Adrenal gland (tissue), 9 donors: ENCODE measurements at regions not wholly inside any gene's neighbourhood (a gene's known extent, or its start where the extent isn't known, plus 50 kb on each side); places are given as distances from the start of the nearest gene placed in this dataset.

Source experiments
- DNase-seq, 7 donors: peaks; one replicate each; pipeline ENCODE4 v3.0.0-alpha.2; 2019 to 2020
- H3K27ac ChIP-seq, 5 donors: fragments of 200-600 bp; sonication (generic) in 4 of 5; 1 replicate in 3 of 5; 2 replicates in 2 of 5; pipeline versions ENCODE4 v1.5.1 to v1.8.0; 2016 to 2020; ENCODE audit warnings: mild to moderate bottlenecking in 1 of 5
- H3K27me3 ChIP-seq: fragments of 200-600 bp; 2 replicates; pipeline ENCODE4 v1.8.0; 2021
- H3K36me3 ChIP-seq, 2 donors: fragments of 200-600 bp; replicated peaks in 1 of 2; 1 replicate in 1 of 2; 2 replicates in 1 of 2; pipeline versions ENCODE4 v1.5.1 to v1.8.0; 2018 to 2022
- H3K4me1 ChIP-seq, 2 donors: fragments of 200-600 bp; replicated peaks in 1 of 2; 1 replicate in 1 of 2; 2 replicates in 1 of 2; pipeline versions ENCODE4 v1.5.1 to v1.8.0; 2018 to 2021
- H3K4me3 ChIP-seq, 4 donors: fragments of 200-600 bp; sonication (generic) in 3 of 4; one replicate each; pipeline ENCODE4 v1.5.1; 2016 to 2018
- H3K9me3 ChIP-seq, 3 donors: fragments of 200-600 bp; sonication (generic) in 1 of 3; replicated peaks in 1 of 3; 1 replicate in 2 of 3; 2 replicates in 1 of 3; pipeline versions ENCODE4 v1.5.1 to v1.8.0; 2016 to 2021
- POLR2A ChIP-seq, 2 donors: fragments of 450-650 bp; IDR thresholded peaks; one replicate each; pipeline ENCODE4 v1.6.1; 2017; ENCODE audit warnings: antibody characterized with exemption in 2 of 2, mild to moderate bottlenecking in 2 of 2, moderate library complexity in 1 of 2
- WGBS, 4 donors: extraction: QIAGEN DNeasy Blood & Tissue Kit in 2 of 4; methylation state at CpG; one replicate each; pipeline versions ENCODE4 v1.1.5 to v1.1.7; 2013 to 2017; 5-methylcytosine and 5-hydroxymethylcytosine counted together
- intact Hi-C, 2 donors: fragments of 100-400 bp; cut with DNase I; formaldehyde crosslinking; loops; one replicate each; pipeline versions ENCODE4 v1.14.1 to v1.15.0; 2022 to 2023
- TF ChIP-seq, protein P1 (sequence below), 6 experiments: fragments of 450-650 bp in 4 of 6; fragments of 200-600 bp in 2 of 6; sonication (generic) in 1 of 6; IDR thresholded peaks; 1 replicate in 5 of 6; 2 replicates in 1 of 6; pipeline versions ENCODE4 v1.5.1 to v1.8.0; 2016 to 2021; ENCODE audit warnings: antibody characterized with exemption in 6 of 6, mild to moderate bottlenecking in 2 of 6, moderate library complexity in 1 of 6
- donor health status: healthy with polysubstance abuse.
- donor health status: Bipolar disorder and iron deficiency.
- donor health status: DM: yes; HTN: yes; CAD: no.
- donor health status: DM: no; HTN: no; CAD: no.
- donor health status: DM: no; HTN: no; CAD: no.

DNA sequence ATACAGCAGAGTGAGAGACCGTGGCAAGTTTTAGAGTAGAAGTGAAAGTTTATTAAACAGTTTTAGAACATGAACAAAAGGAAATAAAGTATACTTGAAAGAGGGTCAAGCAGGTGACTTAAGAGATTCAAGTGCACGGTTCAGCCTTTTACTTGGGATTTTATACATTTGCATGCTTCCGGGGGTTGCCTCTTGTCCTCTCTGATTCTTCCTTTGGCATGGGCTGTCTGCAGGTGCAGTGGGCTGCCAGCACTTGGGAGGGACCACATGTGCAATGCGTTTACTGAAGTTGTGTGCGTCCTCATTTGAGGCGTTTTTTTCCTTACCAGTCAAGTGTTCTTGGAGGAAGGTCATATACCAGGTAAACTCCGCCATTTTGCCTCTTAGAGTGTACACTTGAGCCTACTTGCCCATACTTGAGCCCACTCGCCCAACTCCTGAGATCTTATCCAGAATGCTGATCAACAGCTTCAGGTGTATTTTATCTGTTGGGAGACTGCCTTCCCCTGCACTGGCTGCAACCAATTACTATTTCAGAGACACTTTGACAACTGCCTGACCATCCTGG, 195.2 kb downstream of the IRX5 start:
- no peak for DNase-seq
- H3K9me3 ChIP-seq, result no peaks in the 10 kb centered on the region
- intact Hi-C loops, result no loop called here
- TF ChIP-seq POLR2A (IDR thresholded peaks at IDR 0.05), result no peak
- TF ChIP-seq, protein P1, sequence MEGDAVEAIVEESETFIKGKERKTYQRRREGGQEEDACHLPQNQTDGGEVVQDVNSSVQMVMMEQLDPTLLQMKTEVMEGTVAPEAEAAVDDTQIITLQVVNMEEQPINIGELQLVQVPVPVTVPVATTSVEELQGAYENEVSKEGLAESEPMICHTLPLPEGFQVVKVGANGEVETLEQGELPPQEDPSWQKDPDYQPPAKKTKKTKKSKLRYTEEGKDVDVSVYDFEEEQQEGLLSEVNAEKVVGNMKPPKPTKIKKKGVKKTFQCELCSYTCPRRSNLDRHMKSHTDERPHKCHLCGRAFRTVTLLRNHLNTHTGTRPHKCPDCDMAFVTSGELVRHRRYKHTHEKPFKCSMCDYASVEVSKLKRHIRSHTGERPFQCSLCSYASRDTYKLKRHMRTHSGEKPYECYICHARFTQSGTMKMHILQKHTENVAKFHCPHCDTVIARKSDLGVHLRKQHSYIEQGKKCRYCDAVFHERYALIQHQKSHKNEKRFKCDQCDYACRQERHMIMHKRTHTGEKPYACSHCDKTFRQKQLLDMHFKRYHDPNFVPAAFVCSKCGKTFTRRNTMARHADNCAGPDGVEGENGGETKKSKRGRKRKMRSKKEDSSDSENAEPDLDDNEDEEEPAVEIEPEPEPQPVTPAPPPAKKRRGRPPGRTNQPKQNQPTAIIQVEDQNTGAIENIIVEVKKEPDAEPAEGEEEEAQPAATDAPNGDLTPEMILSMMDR (IDR thresholded peaks at IDR 0.05), result no peak
- no peak overlapping the region for H3K4me3 ChIP-seq
- WGBS, 4 donors, result 72 to 85% (median 76%) methylated on average over 8 of the region's 8 CpGs
- H3K4me1 ChIP-seq, result no peaks in the 10 kb centered on the region
- H3K27ac ChIP-seq, result no peak overlapping the region
- no peaks in the 10 kb centered on the region for H3K36me3 ChIP-seq
- no peaks in the 10 kb centered on the region for H3K27me3 ChIP-seq

DNA sequence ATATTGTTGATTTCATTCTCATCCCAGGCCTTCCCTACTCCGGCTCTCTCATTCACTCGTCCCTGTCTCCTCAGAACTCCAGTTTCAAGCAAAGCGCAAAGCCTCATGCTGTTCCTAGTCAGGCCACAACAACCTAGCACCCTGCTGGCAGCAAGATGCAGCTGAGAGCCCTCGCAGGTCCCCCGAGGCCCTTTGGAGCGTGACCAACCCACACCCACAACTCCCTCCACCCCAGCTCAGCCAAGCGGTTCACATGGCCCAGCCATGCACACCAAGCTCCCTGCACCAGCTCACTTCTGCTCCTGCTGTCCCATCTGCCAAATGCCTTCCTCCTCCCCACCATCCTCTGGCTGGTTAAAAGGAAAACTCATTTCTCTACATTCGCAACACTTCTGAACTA, 195.8 kb downstream of the IRX5 start:
- H3K4me1 ChIP-seq, result no peaks in the 10 kb centered on the region
- TF ChIP-seq, protein P1 (IDR thresholded peaks at IDR 0.05), result no peak
- no peak for TF ChIP-seq POLR2A (IDR thresholded peaks at IDR 0.05)
- H3K27ac ChIP-seq, result no peak overlapping the region
- H3K9me3 ChIP-seq, result no peaks in the 10 kb centered on the region
- 66 to 82% (median 72%) methylated on average over 8 of the region's 8 CpGs for WGBS, 4 donors
- H3K4me3 ChIP-seq, result no peak overlapping the region
- intact Hi-C loops, result no loop called here
- no peaks in the 10 kb centered on the region for H3K36me3 ChIP-seq
- no peak for DNase-seq
- H3K27me3 ChIP-seq, result no peaks in the 10 kb centered on the region

DNA sequence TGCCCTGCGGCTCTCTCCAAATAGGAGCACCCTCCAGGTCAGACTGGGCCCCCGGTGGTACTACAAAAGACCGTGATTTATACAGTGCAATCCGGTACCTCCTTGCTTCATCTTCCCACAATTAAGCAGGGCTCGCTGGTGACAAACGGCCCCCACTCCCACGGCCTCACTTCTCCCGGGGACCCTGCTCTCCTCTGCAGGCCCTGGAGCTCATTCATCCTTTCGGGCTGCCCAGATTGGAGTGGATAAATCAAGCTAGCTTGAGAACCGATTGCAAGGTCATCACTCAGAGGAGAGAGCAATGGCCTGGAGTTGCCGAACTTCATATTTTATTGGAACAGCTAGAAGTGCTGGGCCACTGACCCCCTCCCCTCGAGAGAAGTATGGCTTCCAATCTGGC, 193.5 kb upstream of the IRX6 start:
- H3K9me3 ChIP-seq, result no peaks in the 10 kb centered on the region
- H3K27me3 ChIP-seq, result no peaks in the 10 kb centered on the region
- TF ChIP-seq POLR2A (IDR thresholded peaks at IDR 0.05), result no peak
- TF ChIP-seq, protein P1 (IDR thresholded peaks at IDR 0.05), result no peak
- no peaks in the 10 kb centered on the region for H3K36me3 ChIP-seq
- H3K27ac ChIP-seq, result no peak overlapping the region
- no peak for DNase-seq
- WGBS, 4 donors, result 34 to 50% (median 37%) methylated on average over 11 to 12 of the region's 12 CpGs
- no peaks in the 10 kb centered on the region for H3K4me1 ChIP-seq
- H3K4me3 ChIP-seq, result no peak overlapping the region
- intact Hi-C loops, result loop anchor here in 1 of 2 donors (10.0 kb wide), 1 partner anchor 74 kb away; no protein-coding TSS in a partner anchor

DNA sequence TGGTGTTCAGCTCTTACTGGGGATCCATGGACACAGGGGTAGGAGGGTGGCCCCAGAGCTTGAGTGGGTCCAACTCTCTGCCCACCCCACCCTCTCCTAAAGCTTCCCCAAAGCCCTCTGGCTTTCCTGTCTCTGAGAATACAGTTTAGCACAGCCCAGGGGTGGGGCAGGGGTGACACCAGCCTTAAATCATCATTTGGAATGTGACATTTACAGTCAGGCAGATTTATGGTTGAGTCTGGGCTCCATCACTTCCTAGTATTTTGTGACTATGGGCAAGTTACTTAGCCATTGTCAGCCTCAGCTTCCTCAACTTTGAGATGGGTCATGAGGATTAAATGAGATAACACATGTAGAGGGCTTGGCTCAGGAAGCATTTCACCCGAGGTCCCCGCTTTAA, 193.1 kb upstream of the IRX6 start:
- no peaks in the 10 kb centered on the region for H3K4me1 ChIP-seq
- no peaks in the 10 kb centered on the region for H3K9me3 ChIP-seq
- no peak overlapping the region for H3K27ac ChIP-seq
- no peak overlapping the region for H3K4me3 ChIP-seq
- intact Hi-C loops, result loop anchor here in 1 of 2 donors (10.0 kb wide), 1 partner anchor 74 kb away; no protein-coding TSS in a partner anchor
- DNase-seq, result no peak
- TF ChIP-seq POLR2A (IDR thresholded peaks at IDR 0.05), result no peak
- no peaks in the 10 kb centered on the region for H3K27me3 ChIP-seq
- H3K36me3 ChIP-seq, result no peaks in the 10 kb centered on the region
- 60 to 76% (median 70%) methylated on average over 2 of the region's 2 CpGs for WGBS, 4 donors

DNA sequence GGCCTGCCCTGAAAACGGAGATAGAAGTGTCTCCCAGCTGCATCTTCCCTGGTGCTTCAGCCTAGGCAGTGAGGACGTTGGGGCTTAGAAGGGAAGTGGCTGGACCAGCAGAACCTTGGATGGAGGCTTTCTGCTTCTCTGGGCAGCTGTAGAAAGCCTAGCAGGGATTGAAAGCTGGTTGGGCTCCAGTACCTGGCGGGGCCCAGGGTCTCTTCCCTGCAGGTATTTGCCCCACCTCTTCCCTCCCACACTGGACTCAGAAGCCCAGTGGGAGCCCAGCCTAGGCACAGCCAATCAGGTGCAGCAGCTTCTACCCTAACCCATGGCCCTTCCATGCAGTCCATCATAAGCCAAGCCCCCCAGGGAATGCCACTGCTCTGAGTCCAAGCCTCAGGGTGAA, 190.3 kb upstream of the IRX6 start:
- Histone ChIP-seq H3K27me3 (no peaks in the 10 kb centered on the region), H3K4me3 (no peak overlapping the region), H3K4me1 (no peaks in the 10 kb centered on the region), H3K36me3 (no peaks in the 10 kb centered on the region), H3K27ac (no peak overlapping the region), H3K9me3 (no peaks in the 10 kb centered on the region)
- intact Hi-C loops, result loop anchor here in 1 of 2 donors (10.0 kb wide), 1 partner anchor 71 kb away; no protein-coding TSS in a partner anchor
- TF ChIP-seq, protein P1 (IDR thresholded peaks at IDR 0.05), result no peak
- TF ChIP-seq POLR2A (IDR thresholded peaks at IDR 0.05), result no peak
- no peak for DNase-seq
- WGBS, 4 donors, result 25 to 39% (median 28%) methylated on average over 2 to 3 of the region's 3 CpGs
